Iris pigment epithelial cell (primary cell): ENCODE measurements at regions not wholly inside any gene's neighbourhood (a gene's known extent, or its start where the extent isn't known, plus 50 kb on each side); places are given as distances from the start of the nearest gene placed in this dataset.

Experiments used
- DNase-seq: peaks from one replicate; pipeline ENCODE4 v3.0.0-alpha.2; 2011; ENCODE audit warnings: low read depth

- peak; percentile 64 for DNase-seq
Observed at GRCh38 chr9:115209601-115210306, 91.8 kb upstream of the TNC start.

- peak; percentile 28 for DNase-seq
Observed at GRCh38 chr9:115210699-115211098, 92.7 kb upstream of the TNC start.

- DNase-seq, result peak; percentile 62
Observed at GRCh38 chr9:115211413-115212124, 93.6 kb upstream of the TNC start.

- no peak for DNase-seq
Observed at GRCh38 chr9:115212125-115212605, 94.2 kb upstream of the TNC start.

GRCh38 chr9:115212832-115213231 is 94.9 kb upstream of the TNC start:
- no peak for DNase-seq

GRCh38 chr9:115213818-115214334 is 95.9 kb upstream of the TNC start:
- peak; percentile 96 for DNase-seq

- DNase-seq, result no peak
Observed at GRCh38 chr9:115216873-115217272, 98.9 kb upstream of the TNC start.

- DNase-seq, result no peak
Observed at GRCh38 chr9:115220319-115221005, 102.5 kb upstream of the TNC start.

GRCh38 chr9:115223471-115223870 is 105.5 kb upstream of the TNC start:
- DNase-seq, result no peak

GRCh38 chr9:115225459-115226116 is 107.6 kb upstream of the TNC start:
- DNase-seq, result no peak

GRCh38 chr9:115226152-115226551 is 108.2 kb upstream of the TNC start:
- no peak for DNase-seq

GRCh38 chr9:115229496-115229895 is 111.5 kb upstream of the TNC start:
- DNase-seq, result no peak

GRCh38 chr9:115230924-115231515 is 113.1 kb upstream of the TNC start:
- no peak for DNase-seq

GRCh38 chr9:115232181-115232774 is 114.3 kb upstream of the TNC start:
- DNase-seq, result no peak

- DNase-seq, result peak; percentile 90
Observed at GRCh38 chr9:115234094-115234493, 116.1 kb upstream of the TNC start.

- no peak for DNase-seq
Observed at GRCh38 chr9:115235221-115235620, 117.3 kb upstream of the TNC start.

- DNase-seq, result no peak
Observed at GRCh38 chr9:115237385-115237998, 119.5 kb upstream of the TNC start.

GRCh38 chr9:115240676-115241075 is 122.7 kb upstream of the TNC start:
- DNase-seq, result no peak

- DNase-seq, result no peak
Observed at GRCh38 chr9:115241641-115242040, 123.7 kb upstream of the TNC start.

GRCh38 chr9:115249488-115249887 is 131.5 kb upstream of the TNC start:
- DNase-seq, result no peak

- DNase-seq, result peak; percentile 79
Observed at GRCh38 chr9:115250621-115251032, 132.7 kb upstream of the TNC start.
